ENCODE measurements at regions not wholly inside any gene's neighbourhood (a gene's known extent, or its start where the extent isn't known, plus 50 kb on each side); places are given as distances from the start of the nearest gene placed in this dataset.

GRCh38 chr21:29228306-29228705, 70.4 kb upstream of the BACH1 start:
- DNase-seq (no peak), ATAC-seq (no peak)
- H3K27ac ChIP-seq, result no peak overlapping the region
- no peak overlapping the region for H3K4me3 ChIP-seq
- no peaks in the 10 kb centered on the region for H3K4me1 ChIP-seq
- no peak for TF ChIP-seq CTCF (IDR thresholded peaks at IDR 0.05)
- H3K27me3 ChIP-seq (ENCODE audit: insufficient read depth in 3 of 3, low read length in 2 of 3), result no peaks in the 10 kb centered on the region
- H3K36me3 ChIP-seq (ENCODE audit: insufficient read depth in 1 of 2, low read depth in 1 of 2), result no peaks in the 10 kb centered on the region
- WGBS, 3 donors, result 81 to 92% (median 89%) methylated on average over 2 of the region's 2 CpGs
- H3K9me3 ChIP-seq, result no peaks in the 10 kb centered on the region
- intact Hi-C loops (cut with DNase I), result no loop called here

- Histone ChIP-seq H3K27me3 (ENCODE audit: insufficient read depth in 3 of 3, low read length in 2 of 3) (no peaks in the 10 kb centered on the region), H3K27ac (no peak overlapping the region), H3K36me3 (ENCODE audit: insufficient read depth in 1 of 2, low read depth in 1 of 2) (no peaks in the 10 kb centered on the region), H3K9me3 (no peaks in the 10 kb centered on the region), H3K4me1 (no peaks in the 10 kb centered on the region), H3K4me3 (no peak overlapping the region)
- no peak for TF ChIP-seq CTCF (IDR thresholded peaks at IDR 0.05)
- intact Hi-C loops (cut with DNase I), result no loop called here
- no peak for DNase-seq
- 76 to 83% (median 78%) methylated on average over 3 of the region's 3 CpGs for WGBS, 3 donors
- no peak for ATAC-seq
These were observed 68.0 kb upstream of the BACH1 start for GRCh38 chr21:29230551-29231261.

- 85 to 93% (median 91%) methylated on average over 6 of the region's 6 CpGs for WGBS, 3 donors
- Histone ChIP-seq H3K4me1 (no peaks in the 10 kb centered on the region), H3K27ac (no peak overlapping the region), H3K4me3 (no peak overlapping the region), H3K9me3 (no peaks in the 10 kb centered on the region), H3K36me3 (ENCODE audit: insufficient read depth in 1 of 2, low read depth in 1 of 2) (no peaks in the 10 kb centered on the region), H3K27me3 (ENCODE audit: insufficient read depth in 3 of 3, low read length in 2 of 3) (no peaks in the 10 kb centered on the region)
- no peak for TF ChIP-seq CTCF (IDR thresholded peaks at IDR 0.05)
- intact Hi-C loops (cut with DNase I), result no loop called here
- DNase-seq (no peak), ATAC-seq (no peak)
These were observed 66.8 kb upstream of the BACH1 start for GRCh38 chr21:29231756-29232529.

GRCh38 chr21:29232530-29233255, 66.0 kb upstream of the BACH1 start:
- Histone ChIP-seq H3K4me1 (peaks cover 2% of the 10 kb centered on the region), H3K27me3 (ENCODE audit: insufficient read depth in 3 of 3, low read length in 2 of 3) (no peaks in the 10 kb centered on the region), H3K4me3 (no peak overlapping the region), H3K27ac (no peak overlapping the region), H3K9me3 (no peaks in the 10 kb centered on the region), H3K36me3 (ENCODE audit: insufficient read depth in 1 of 2, low read depth in 1 of 2) (no peaks in the 10 kb centered on the region)
- no peak for TF ChIP-seq CTCF (IDR thresholded peaks at IDR 0.05)
- intact Hi-C loops (cut with DNase I), result no loop called here
- 86 to 87% (median 86%) methylated on average over 8 of the region's 8 CpGs for WGBS, 3 donors
- DNase-seq, result no peak
- ATAC-seq, result no peak
